NCI-H82 (cell line): ENCODE measurements at regions not wholly inside any gene's neighbourhood (a gene's known extent, or its start where the extent isn't known, plus 50 kb on each side); places are given as distances from the start of the nearest gene placed in this dataset.
A peak's percentile ranks its signal among the peaks of the same experiment; 100 is the strongest.
"Not testable (repeated sequence)": the region's sequence is repeated elsewhere in the genome, so short reads cannot be mapped to it uniquely, and the experiment has no call there.

Source experiments
- DNase-seq: peaks from one replicate; lab custom pipeline; 2025; lab: John Stamatoyannopoulos, UW

- DNase-seq = no peak
Measured at GRCh38 chr7:19533266-19533665, 175.6 kb downstream of the POLR1F start.

GRCh38 chr7:19530852-19531251, 178.0 kb downstream of the POLR1F start:
- no peak for DNase-seq

DNA sequence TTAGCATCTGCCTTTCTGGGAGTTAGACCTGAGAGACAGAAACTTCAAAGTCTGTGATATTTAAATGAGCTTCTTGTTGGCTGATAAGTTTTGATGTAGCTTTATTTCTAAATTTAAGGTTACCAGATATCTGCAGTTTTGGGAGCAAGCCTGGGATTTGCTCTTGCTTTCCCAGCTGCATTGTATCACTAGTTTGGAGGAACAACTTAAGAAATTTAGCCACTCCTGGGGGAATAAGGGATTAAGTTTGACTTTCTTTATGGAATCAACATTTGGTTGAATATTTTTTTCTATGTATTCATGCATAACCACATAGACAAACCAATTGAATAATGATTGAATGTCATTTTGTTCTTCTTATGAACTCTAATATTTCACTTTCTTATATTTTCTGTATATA, 178.6 kb downstream of the POLR1F start:
- no peak for DNase-seq

DNA sequence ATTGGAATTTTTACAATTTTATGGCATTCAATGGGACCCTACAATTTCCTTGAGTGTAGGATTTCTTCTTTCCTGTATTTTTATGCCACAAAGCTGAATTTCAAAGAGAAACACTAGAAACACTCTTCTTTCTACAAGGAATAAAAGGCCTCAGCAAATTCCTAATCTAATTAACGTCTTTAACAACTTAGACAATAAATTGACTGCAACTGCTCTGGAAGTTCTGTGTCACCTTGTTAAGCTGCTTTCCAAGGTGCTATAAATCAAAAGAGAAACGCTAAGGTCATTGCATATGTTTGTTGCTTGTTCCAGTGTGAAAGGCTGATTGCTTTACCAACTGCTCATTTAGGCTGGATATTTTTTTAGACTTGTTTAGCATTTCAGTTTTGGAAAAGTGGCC, 182.2 kb downstream of the POLR1F start:
- peak; percentile 92 for DNase-seq

DNA sequence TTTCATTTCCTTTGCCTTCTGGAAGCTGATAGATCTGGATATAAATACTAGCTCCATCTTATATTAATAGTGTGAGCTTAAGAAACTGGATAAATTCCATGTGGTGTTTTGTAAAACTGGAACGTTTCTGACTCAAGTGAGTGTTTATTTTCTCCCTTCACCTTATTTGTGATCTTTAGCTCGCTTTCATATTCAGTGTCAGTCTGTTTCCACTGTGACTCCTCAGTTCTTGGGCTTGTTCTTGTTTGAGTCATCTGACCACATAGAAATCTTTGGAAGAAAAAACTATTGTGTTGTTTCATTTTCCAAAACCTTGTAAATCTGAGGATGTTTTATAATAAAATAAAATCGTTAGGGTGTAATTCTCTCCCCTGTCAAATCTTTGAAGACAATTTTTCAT, 186.4 kb downstream of the POLR1F start:
- DNase-seq = no peak

GRCh38 chr7:19520392-19520791, 188.4 kb downstream of the POLR1F start:
- DNase-seq = no peak

DNA sequence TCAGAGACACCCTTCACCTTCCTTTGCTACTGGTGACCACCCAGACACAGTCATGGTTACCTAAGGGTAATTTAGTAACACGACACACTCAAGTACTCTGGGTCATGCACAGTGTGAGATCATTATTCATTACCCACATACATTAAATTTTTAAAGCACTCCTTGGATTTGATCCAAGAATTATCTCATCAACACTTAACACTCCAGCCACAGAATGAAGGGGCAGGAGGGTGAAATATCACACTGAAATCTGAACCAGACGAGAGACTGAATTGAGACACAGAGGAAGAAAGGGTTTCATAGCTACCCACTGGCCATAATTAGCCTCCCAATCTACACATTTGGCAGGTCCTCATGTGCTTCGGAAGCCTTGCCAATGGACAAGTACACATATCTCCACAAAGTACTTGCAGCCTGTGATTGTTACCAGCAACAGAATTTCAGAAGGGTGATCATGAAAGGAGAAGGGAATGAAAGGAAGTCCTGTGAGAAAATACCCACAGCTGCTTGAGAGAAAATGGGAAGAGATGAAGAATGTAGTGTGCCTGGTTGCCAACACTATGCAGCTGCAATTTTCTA, 189.3 kb downstream of the POLR1F start:
- DNase-seq = no peak

DNA sequence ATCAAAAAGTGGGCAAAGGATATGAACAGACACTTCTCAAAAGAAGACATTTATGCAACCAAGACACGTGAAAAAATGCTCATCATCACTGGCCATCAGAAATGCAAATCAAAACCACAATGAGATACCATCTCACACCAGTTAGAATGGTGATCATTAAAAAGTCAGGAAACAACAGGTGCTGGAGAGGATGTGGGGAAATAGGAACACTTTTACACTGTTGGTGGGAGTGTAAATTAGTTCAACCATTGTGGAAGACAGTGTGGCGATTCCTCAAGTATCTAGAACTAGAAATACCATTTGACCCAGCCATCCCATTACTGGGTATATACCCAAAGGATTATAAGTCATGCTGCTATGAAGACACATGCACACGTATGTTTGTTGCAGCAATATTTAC, 191.3 kb downstream of the POLR1F start:
- DNase-seq = not testable (repeated sequence)

- DNase-seq = no peak
Measured at GRCh38 chr7:19508821-19509220, 200.0 kb downstream of the POLR1F start.

DNA sequence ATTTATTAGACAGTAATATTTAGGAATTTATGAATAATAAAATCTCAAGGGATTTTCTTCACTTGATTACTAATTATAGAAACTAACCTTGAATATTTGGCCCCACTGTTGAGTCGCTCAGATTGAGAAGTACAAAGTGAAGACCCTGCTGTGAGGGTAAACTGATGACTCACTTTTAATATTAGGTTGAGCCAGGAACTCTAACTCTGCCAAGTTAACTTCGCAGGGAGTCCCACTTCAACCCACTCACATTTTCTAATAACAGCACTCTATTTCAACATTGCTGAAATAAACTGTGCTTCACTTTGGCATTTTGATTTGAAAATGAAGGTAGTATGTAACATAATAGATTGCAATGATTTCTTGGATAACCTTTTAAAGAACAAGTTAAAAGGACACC, 200.7 kb downstream of the POLR1F start:
- no peak for DNase-seq

- peak; percentile 28 for DNase-seq
Measured at GRCh38 chr7:19491821-19492452, 216.9 kb downstream of the POLR1F start.

DNA sequence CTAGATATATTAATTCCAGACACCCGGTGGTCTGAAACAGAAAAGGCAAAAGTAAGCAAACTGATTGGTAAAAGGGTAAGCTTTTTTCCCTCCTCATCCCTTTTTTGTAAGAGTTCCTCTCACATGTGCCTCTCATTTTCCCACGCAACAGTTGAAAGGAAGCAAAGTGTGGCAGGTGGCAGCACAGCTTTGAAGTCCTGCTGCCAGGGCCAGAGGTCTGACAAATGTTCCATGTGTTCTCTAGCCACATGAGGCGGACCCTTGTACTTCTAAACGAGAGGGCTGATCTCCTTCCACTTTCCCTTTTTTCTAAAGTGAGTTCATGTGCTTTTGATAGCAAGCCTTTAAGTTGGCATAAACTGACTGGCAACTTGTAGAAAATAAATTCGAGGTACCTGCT, 217.5 kb downstream of the POLR1F start:
- DNase-seq = no peak

DNA sequence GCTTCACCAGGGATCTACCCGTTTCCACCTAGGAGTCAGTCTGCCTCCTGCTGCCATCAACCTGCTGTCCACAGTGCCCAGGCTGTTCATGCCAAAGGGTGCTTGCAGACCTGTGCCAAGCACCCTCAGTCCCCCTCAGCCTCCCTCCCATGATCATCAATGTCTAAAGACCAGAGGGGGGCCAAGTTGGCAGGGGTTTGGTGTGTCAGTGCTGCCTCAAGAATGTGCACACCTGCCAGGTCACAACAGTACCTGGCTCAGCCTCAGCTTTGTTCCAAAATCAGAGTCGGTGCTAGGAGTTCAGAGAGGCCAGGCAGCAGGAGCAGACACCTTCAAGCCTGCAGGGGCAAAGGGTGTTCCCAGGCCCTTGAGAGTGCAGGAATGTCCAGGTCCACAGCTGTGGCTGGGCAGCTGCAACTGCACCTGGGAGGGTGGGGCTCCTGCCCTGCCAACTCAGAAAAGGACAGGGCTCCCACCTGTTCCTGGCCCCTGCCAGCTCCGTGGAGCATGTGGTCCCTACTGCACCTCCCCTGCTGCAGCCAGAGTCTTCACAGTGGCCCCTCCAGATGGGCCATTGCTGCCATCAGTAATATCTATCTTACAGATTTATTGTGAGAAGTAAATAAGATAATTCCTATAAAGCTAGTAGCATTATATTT, 219.5 kb downstream of the POLR1F start:
- DNase-seq = no peak

GRCh38 chr7:19488056-19488455, 220.8 kb downstream of the POLR1F start:
- DNase-seq = no peak

GRCh38 chr7:19482628-19483027, 226.2 kb downstream of the POLR1F start:
- DNase-seq = no peak

- DNase-seq = no peak
Measured at GRCh38 chr7:19480383-19480782, 228.5 kb downstream of the POLR1F start.

DNA sequence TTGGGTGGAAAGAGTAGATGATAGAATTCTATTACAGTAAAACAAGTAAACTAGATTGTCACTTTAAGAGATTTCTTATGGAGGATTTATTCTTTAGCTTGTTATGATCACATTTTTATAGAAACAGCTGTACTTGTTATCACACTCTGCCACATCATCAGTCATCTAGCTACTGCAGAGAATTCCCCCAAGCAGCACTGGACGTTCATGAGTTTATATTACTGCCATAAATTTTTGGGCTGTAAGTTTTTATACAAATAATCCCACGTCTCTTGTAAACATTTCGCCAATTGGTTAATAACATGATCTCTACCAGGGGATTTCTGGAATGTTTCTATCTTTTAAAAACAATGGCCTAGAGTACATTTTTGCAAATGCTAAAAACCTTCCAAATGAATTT, 238.8 kb downstream of the POLR1F start:
- no peak for DNase-seq

DNA sequence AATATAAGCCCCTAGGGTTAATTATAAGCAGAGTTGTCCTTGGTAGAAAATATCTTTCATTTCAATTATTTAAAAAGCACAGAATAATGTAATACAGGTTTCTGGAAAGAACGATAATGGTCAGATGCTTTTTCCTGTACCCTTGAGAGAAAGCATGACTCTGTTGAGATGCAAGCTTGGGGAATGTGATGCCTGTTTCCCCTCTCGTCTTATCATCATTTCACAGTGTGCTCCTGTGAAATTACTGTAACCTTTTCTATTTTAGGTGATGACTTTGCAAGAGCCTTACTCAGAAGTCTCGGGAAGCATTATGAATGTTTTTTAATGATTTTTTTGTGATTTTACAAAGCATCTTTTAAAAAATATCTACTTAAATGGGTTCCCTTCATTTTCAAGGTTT, 243.0 kb downstream of the POLR1F start:
- no peak for DNase-seq

DNA sequence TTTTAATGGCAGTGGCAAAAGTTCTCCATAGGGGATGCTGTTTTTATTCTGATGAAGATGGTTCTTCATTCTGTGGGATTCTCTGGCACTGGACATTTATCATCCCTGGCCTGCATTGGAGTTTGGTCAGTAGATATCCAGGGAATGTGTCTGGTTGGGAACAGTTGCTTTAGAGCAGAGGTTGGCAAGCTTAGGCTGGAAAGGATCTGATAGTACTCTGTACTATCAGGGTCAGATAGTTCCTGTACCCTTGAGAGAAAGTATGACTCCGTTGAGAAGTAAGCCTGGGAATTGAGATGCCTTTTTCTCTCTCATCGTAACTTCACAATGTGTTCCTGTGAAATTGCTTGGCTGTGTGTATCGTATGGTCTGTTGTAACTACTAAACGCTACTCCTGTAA, 244.1 kb downstream of the POLR1F start:
- DNase-seq = no peak

- DNase-seq = no peak
Measured at GRCh38 chr7:19464241-19464640, 244.6 kb downstream of the POLR1F start.

DNA sequence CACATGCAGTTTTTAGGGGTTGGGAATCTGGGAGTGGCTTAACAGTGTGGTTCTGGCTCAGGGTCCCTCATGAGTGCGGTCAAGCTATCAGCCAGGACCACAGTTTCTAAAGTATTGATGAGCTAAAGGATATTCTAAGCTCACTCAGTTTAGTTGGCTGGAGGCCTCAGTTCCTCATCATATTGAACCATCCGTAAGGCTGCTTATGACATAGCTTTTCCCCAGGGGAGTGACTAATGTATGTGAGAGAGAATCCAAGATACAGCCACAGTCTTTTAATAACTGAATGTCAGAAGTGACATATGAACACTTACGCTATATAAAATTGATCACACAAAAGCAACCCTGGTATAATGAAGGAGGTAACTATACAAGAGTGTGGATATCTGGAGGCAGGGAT, 245.3 kb downstream of the POLR1F start:
- no peak for DNase-seq

DNA sequence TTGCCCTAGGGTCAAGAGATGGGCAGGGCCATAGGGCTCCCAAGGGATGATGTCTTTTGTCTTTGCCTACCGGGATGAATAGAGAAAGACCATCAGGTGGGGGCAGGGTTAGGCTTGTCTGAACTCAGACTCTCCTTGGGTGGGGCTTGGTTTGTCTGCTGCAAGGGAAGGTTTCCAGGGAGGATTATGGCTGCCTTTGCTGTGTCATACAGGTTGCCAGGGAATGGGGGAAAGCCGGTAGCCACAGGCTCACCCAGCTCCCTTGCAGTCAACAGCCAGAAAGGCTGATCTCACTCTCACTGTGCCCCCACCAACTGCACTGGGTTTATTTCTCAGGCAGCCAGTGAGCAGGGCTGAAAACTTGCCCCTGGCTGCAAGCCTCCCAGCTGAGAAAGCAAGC, 253.2 kb downstream of the POLR1F start:
- no peak for DNase-seq

DNA sequence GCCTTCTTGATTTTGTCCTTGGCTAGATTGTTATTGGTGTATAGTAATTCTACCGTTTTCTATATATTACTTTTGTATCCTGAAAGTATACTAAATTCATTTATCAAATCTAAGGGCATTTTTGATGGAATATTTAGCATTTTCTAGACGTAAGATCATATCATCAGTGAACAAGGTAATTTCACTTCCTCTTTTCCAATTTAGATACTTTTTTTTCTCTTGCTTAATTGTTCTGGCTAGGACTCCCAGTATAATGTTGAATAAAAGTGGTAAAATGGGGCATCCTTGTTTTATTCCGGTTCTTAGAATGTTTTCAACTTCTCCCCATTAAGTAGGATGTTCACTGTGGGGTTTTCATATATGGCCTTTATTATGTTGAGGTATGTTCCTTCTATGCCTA, 260.7 kb downstream of the POLR1F start:
- DNase-seq = no peak
